SKM-1 (cell line): ENCODE measurements at regions not wholly inside any gene's neighbourhood (a gene's known extent, or its start where the extent isn't known, plus 50 kb on each side); places are given as distances from the start of the nearest gene placed in this dataset.

ENCODE experiments used
- DNase-seq: peaks from one replicate; lab custom pipeline; 2025; ENCODE audit not compliant: unreplicated experiment; lab: John Stamatoyannopoulos, UW

GRCh38 chr10:129392855-129393254 is 74.2 kb upstream of the MGMT start:
- DNase-seq = no peak

DNA sequence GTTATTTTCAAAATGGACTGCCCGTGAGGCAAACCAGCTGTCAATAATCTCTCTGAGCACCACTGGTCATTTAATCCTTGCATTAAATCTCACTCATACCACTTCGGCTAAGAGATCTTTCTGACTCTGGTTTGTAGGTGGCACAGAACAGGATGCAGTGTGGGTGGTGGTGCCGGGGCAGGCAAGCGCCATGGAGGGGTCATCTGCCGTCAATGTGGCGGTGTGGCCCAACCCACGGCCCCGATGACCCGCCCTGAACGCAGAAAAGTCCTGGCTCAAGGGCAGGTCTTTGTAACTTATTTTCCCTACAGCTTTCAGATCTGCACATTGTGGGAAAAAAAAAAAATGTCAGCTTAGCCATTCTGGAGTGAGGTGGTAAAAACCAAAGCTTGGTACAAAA is 73.2 kb upstream of the MGMT start:
- no peak for DNase-seq

DNA sequence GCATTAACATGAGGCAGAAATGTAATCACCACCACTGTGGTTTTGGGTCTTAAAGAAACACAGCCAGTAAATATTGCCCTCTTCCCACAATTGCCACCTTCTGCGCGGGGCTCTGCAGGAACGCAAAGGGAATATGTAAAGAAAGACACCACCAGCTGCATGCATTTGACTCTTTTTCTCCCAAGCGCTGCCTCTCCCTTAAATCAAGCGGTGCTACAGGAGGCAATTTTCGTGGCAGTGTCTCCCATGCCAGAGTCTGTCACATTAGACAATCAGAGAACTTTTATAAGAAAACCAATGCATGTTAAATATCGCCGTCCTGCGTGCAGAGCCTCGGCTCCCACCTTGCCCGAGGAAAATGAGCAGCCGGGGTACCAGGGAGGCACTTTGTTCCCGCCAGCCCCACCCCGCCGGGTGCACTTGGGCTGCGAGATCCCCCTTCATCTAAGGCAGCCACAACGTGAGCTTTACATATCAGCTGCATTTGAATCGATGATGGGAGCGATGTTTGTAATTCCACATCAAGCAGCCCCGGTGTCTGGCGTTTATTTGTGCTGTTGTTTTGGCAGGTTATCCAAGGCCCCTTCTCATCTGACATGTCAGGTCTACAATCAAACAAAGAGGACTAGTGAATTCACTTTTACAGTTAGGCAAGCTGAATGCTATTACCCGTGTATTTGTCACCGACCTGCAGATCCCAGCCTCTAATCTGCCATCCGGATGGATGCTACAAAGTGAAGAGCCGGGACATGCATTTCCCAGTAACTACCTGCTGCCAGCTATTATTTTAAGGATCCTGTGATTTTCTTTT is 72.3 kb upstream of the MGMT start:
- no peak for DNase-seq

GRCh38 chr10:129396021-129396722 is 70.9 kb upstream of the MGMT start:
- no peak for DNase-seq

DNA sequence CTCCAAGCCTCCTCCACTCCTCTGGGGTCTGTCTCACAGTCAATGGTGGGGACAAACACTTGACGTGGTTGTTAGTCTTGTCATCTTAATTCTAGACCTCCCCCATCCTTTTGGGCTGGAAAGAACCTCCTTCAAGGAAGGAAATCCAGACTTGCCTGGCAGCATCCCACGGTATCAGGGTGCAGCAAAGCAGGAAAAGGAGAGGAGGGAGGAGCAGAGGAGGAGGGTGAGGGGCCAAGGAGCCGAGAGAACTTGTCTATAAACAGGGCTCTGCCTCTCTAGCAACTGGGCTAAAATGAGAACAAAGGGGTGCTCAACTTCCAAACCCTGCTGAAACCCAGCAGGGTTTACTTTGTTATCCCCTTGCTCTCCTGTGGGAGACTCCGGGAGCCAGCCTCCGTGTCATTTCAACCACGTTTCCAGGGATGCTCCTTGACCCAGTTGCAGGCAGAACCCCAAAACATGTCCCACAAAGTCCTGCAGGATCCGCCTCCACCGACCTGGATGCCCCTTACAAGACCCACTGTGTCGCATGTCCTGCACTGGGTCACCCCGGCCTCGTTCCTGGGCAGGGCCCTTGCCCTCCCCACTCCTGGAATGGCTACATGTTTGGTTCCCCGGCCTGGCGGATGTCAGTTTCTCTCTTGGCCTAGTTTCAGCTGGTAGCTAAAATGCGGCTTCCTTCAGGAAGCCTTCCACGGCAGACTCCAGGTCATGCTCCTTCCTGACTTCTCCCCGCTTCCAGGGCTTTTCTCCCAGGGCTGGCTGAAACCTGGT is 69.7 kb upstream of the MGMT start:
- DNase-seq = no peak

DNA sequence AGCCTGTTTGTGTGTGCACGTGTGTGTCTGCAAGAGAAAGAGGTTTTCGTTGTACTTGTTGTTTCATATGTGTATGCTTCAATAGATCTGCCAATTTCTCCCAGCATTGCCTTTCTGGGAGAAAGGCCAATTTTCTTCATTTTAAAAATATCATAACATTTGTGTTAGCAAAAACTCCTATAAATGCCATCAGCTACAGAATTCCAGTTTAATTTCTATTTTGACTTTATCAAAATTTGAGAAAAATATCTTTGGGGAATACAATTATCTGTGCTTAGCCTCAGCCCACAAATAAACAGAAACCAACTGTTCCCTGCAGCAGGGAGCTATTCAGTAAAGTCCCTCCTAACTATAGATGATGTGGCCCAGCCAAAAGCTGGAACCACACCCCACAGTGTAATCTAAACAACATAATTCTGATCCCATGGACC is 68.3 kb upstream of the MGMT start:
- no peak for DNase-seq

- no peak for DNase-seq
Observed at GRCh38 chr10:129400426-129400825, 66.6 kb upstream of the MGMT start.

GRCh38 chr10:129402459-129402858 is 64.6 kb upstream of the MGMT start:
- DNase-seq = no peak

- DNase-seq = no peak
Observed at GRCh38 chr10:129404091-129404490, 63.0 kb upstream of the MGMT start.

GRCh38 chr10:129405389-129405788 is 61.7 kb upstream of the MGMT start:
- no peak for DNase-seq

DNA sequence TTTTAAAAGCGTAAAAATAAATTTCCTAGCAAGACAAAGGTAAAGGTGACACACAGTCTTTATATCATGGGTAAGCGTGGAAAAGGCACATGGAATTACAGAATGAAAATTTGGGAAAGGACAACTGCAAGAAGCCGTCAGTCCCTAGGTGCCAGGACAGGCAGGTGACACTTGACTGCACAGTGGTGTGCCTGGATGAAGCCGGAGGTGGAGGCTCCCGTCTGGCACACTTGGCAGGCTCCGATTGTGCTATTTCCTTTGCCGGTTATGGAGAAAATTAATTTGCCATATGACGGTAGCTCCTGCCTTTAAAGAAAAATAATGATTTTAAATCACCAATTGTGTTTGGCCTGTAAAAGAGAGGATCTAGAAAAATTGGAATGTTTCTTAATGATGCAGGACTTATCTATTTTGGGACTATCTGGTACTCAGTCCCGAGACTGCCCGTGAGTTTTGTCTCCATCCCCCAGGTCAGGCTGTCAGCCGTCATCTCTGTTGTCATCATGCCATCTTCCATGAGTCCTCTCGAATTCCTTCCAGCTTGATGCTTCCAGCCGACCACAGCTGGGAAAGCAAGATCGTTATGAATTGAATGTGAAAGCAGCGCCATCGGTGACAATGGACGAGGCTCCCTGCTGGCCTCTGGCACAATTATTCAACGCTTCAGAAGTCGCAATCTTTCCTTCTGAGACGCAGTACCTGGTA is 56.2 kb upstream of the MGMT start:
- no peak for DNase-seq

DNA sequence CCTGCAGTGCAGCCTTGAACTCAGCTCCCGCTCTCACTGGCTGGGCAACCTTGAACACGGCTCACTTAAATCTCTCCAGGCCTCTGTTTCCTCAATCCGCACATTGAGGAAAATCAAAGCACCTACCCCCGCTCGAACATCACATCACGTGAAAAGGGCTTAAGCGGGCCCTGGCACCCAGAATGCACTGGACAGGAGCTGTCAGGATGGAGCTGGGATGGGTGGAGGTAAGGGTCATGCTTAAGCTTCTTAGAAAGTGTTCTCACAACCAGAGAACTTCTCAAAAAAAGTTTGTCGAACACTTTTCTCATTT is 55.7 kb upstream of the MGMT start:
- DNase-seq = no peak

GRCh38 chr10:129411772-129412171 is 55.3 kb upstream of the MGMT start:
- no peak for DNase-seq

GRCh38 chr10:129413024-129413423 is 54.0 kb upstream of the MGMT start:
- no peak for DNase-seq

- no peak for DNase-seq
Observed at GRCh38 chr10:129415215-129416140, 51.6 kb upstream of the MGMT start.

GRCh38 chr10:129416155-129416554 is 50.9 kb upstream of the MGMT start:
- no peak for DNase-seq

GRCh38 chr10:129416956-129417765 is 49.9 kb upstream of the MGMT start:
- DNase-seq = no peak
